ENCODE measurements at regions not wholly inside any gene's neighbourhood (a gene's known extent, or its start where the extent isn't known, plus 50 kb on each side); places are given as distances from the start of the nearest gene placed in this dataset.

GRCh38 chr1:213606252-213606820, 381.4 kb upstream of the PROX1 start:
- Histone ChIP-seq H3K4me1 (ENCODE audit: insufficient read depth, insufficient read length) (no peaks in the 10 kb centered on the region), H3K27me3 (ENCODE audit: insufficient read depth, insufficient read length) (no peaks in the 10 kb centered on the region), H3K9ac (ENCODE audit: insufficient read length, low read depth) (no peak overlapping the region), H3K9me3 (ENCODE audit: insufficient read depth, low read length) (no peaks in the 10 kb centered on the region), H3K36me3 (ENCODE audit: insufficient read depth, insufficient read length, low read length) (no peaks in the 10 kb centered on the region), H3K4me3 (ENCODE audit: insufficient read length, low read depth) (no peak overlapping the region)
- DNase-seq (ENCODE audit: low read depth, low spot score), result no peak
- no peak for TF ChIP-seq ZNF274 (IDR thresholded peaks at IDR 0.05; ENCODE audit: low read depth, low read length)
- no peak for TF ChIP-seq YY1 (IDR thresholded peaks at IDR 0.05; ENCODE audit: insufficient read depth, insufficient read length)
- no peak for TF ChIP-seq SUZ12 (IDR thresholded peaks at IDR 0.05; ENCODE audit: extremely low read depth, insufficient read depth, insufficient read length)

DNA sequence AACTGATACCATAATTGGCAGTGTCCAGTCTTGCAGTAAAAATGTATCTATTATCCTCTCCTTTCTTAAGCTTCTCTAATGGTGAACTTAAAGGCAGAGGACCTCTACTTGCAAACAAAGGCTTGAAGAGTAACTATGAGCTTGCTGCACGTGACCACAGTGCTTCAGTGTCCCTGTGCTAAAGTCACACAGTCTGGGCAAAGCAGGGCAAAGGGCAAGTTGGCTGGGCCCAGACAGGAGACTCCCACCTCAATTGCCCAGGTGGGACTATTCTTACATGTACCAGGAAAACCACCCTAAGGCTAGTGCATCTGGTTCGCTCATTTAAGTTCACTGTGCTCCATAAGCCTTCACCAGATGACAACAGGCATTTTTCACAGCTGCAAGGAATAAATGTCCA, 374.2 kb upstream of the PROX1 start:
- H3K4me1 ChIP-seq (ENCODE audit: insufficient read depth, insufficient read length), result peaks cover 2% of the 10 kb centered on the region
- no peaks in the 10 kb centered on the region for H3K36me3 ChIP-seq (ENCODE audit: insufficient read depth, insufficient read length, low read length)
- no peak overlapping the region for H3K9ac ChIP-seq (ENCODE audit: insufficient read length, low read depth)
- no peaks in the 10 kb centered on the region for H3K9me3 ChIP-seq (ENCODE audit: insufficient read depth, low read length)
- no peaks in the 10 kb centered on the region for H3K27me3 ChIP-seq (ENCODE audit: insufficient read depth, insufficient read length)
- TF ChIP-seq ZNF274 (IDR thresholded peaks at IDR 0.05; ENCODE audit: low read depth, low read length) (no peak), YY1 (IDR thresholded peaks at IDR 0.05; ENCODE audit: insufficient read depth, insufficient read length) (no peak), SUZ12 (IDR thresholded peaks at IDR 0.05; ENCODE audit: extremely low read depth, insufficient read depth, insufficient read length) (no peak)
- DNase-seq (ENCODE audit: low read depth, low spot score), result no peak
- H3K4me3 ChIP-seq (ENCODE audit: insufficient read length, low read depth), result no peak overlapping the region

- Histone ChIP-seq H3K4me1 (ENCODE audit: insufficient read depth, insufficient read length) (peaks cover 2% of the 10 kb centered on the region), H3K27me3 (ENCODE audit: insufficient read depth, insufficient read length) (no peaks in the 10 kb centered on the region), H3K9me3 (ENCODE audit: insufficient read depth, low read length) (no peaks in the 10 kb centered on the region), H3K36me3 (ENCODE audit: insufficient read depth, insufficient read length, low read length) (no peaks in the 10 kb centered on the region), H3K4me3 (ENCODE audit: insufficient read length, low read depth) (no peak overlapping the region), H3K9ac (ENCODE audit: insufficient read length, low read depth) (no peak overlapping the region)
- no peak for DNase-seq (ENCODE audit: low read depth, low spot score)
- no peak for TF ChIP-seq SUZ12 (IDR thresholded peaks at IDR 0.05; ENCODE audit: extremely low read depth, insufficient read depth, insufficient read length)
- no peak for TF ChIP-seq ZNF274 (IDR thresholded peaks at IDR 0.05; ENCODE audit: low read depth, low read length)
- no peak for TF ChIP-seq YY1 (IDR thresholded peaks at IDR 0.05; ENCODE audit: insufficient read depth, insufficient read length)
Observed at GRCh38 chr1:213615226-213615916, 372.4 kb upstream of the PROX1 start.

DNA sequence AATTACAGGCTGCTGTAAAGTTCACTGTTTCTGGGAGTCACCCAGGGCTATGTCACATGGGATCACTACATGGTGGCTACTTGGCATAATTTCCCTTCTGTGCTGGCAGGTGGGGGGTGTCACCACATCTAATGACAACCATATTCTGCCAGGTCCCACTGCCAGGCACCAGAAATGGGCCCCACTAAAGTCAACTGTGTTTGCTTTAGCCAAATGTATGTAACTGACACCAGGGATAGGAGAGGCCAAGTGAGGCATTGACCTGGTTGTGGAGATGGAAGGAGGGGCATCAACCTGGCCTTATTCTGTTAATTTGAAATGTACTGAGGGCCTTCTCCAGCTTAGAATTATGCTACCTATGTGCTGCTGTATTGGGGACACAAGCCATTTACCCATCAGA, 370.6 kb upstream of the PROX1 start:
- TF ChIP-seq YY1 (IDR thresholded peaks at IDR 0.05; ENCODE audit: insufficient read depth, insufficient read length) (no peak), SUZ12 (IDR thresholded peaks at IDR 0.05; ENCODE audit: extremely low read depth, insufficient read depth, insufficient read length) (no peak), ZNF274 (IDR thresholded peaks at IDR 0.05; ENCODE audit: low read depth, low read length) (no peak)
- H3K9ac ChIP-seq (ENCODE audit: insufficient read length, low read depth), result no peak overlapping the region
- no peaks in the 10 kb centered on the region for H3K27me3 ChIP-seq (ENCODE audit: insufficient read depth, insufficient read length)
- H3K4me3 ChIP-seq (ENCODE audit: insufficient read length, low read depth), result no peak overlapping the region
- no peak for DNase-seq (ENCODE audit: low read depth, low spot score)
- H3K4me1 ChIP-seq (ENCODE audit: insufficient read depth, insufficient read length), result peaks cover 2% of the 10 kb centered on the region
- H3K36me3 ChIP-seq (ENCODE audit: insufficient read depth, insufficient read length, low read length), result no peaks in the 10 kb centered on the region
- H3K9me3 ChIP-seq (ENCODE audit: insufficient read depth, low read length), result no peaks in the 10 kb centered on the region

DNA sequence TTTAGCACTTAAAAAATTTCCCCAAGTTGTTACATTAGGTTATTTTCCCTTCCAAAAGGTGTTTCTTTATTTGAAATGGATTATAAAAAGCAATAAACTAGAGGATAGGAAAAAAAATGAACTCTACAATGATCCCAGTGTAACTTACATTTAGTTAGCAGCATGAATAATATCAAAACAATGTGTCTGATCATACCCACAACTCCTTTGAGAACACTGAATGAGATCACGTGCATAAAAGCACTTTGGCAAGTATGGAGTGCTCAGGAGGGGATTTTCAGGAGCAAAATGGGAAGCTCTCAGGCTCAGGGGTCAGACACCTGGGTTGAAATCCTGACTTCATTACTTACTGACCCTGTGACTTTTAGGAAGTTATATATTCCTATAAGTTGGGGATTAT, 369.7 kb upstream of the PROX1 start:
- Histone ChIP-seq H3K27me3 (ENCODE audit: insufficient read depth, insufficient read length) (no peaks in the 10 kb centered on the region), H3K9ac (ENCODE audit: insufficient read length, low read depth) (no peak overlapping the region), H3K4me1 (ENCODE audit: insufficient read depth, insufficient read length) (peaks cover 2% of the 10 kb centered on the region), H3K9me3 (ENCODE audit: insufficient read depth, low read length) (no peaks in the 10 kb centered on the region), H3K36me3 (ENCODE audit: insufficient read depth, insufficient read length, low read length) (no peaks in the 10 kb centered on the region), H3K4me3 (ENCODE audit: insufficient read length, low read depth) (no peak overlapping the region)
- TF ChIP-seq SUZ12 (IDR thresholded peaks at IDR 0.05; ENCODE audit: extremely low read depth, insufficient read depth, insufficient read length), result no peak
- TF ChIP-seq ZNF274 (IDR thresholded peaks at IDR 0.05; ENCODE audit: low read depth, low read length), result no peak
- no peak for TF ChIP-seq YY1 (IDR thresholded peaks at IDR 0.05; ENCODE audit: insufficient read depth, insufficient read length)
- no peak for DNase-seq (ENCODE audit: low read depth, low spot score)

DNA sequence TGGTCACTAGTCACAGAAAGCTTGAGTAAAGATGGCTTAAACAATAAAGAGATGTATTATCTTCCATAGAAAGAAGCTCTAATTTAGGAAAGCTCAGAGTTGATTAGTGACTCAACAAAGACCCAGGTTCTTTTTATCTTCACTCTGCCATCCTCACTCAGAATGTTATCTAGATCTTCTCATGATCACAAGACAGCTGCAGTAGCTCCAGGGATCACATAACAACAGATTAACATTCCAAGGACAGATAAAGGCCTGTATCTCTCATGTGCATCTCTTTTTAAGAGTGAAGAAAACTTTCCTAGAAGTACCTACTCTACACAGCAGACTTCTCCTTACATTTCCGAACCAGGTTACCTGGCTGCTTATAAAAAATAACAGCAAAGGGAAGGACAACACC, 368.7 kb upstream of the PROX1 start:
- TF ChIP-seq ZNF274 (IDR thresholded peaks at IDR 0.05; ENCODE audit: low read depth, low read length) (no peak), SUZ12 (IDR thresholded peaks at IDR 0.05; ENCODE audit: extremely low read depth, insufficient read depth, insufficient read length) (no peak), YY1 (IDR thresholded peaks at IDR 0.05; ENCODE audit: insufficient read depth, insufficient read length) (no peak)
- H3K4me3 ChIP-seq (ENCODE audit: insufficient read length, low read depth), result no peak overlapping the region
- no peaks in the 10 kb centered on the region for H3K27me3 ChIP-seq (ENCODE audit: insufficient read depth, insufficient read length)

GRCh38 chr1:213621077-213621476, 366.7 kb upstream of the PROX1 start:
- H3K4me3 ChIP-seq (ENCODE audit: insufficient read length, low read depth), result no peak overlapping the region
- no peaks in the 10 kb centered on the region for H3K36me3 ChIP-seq (ENCODE audit: insufficient read depth, insufficient read length, low read length)
- no peak for DNase-seq (ENCODE audit: low read depth, low spot score)
- H3K4me1 ChIP-seq (ENCODE audit: insufficient read depth, insufficient read length), result no peaks in the 10 kb centered on the region
- TF ChIP-seq ZNF274 (IDR thresholded peaks at IDR 0.05; ENCODE audit: low read depth, low read length) (no peak), YY1 (IDR thresholded peaks at IDR 0.05; ENCODE audit: insufficient read depth, insufficient read length) (no peak), SUZ12 (IDR thresholded peaks at IDR 0.05; ENCODE audit: extremely low read depth, insufficient read depth, insufficient read length) (no peak)
- H3K9me3 ChIP-seq (ENCODE audit: insufficient read depth, low read length), result no peaks in the 10 kb centered on the region
- H3K9ac ChIP-seq (ENCODE audit: insufficient read length, low read depth), result no peak overlapping the region
- no peaks in the 10 kb centered on the region for H3K27me3 ChIP-seq (ENCODE audit: insufficient read depth, insufficient read length)

More for the DNA sequence above, 368.7 kb upstream of the PROX1 start:
- Histone ChIP-seq H3K9me3 (ENCODE audit: insufficient read depth, low read length) (no peaks in the 10 kb centered on the region), H3K9ac (ENCODE audit: insufficient read length, low read depth) (no peak overlapping the region), H3K36me3 (ENCODE audit: insufficient read depth, insufficient read length, low read length) (no peaks in the 10 kb centered on the region), H3K4me1 (ENCODE audit: insufficient read depth, insufficient read length) (peaks cover 2% of the 10 kb centered on the region)
- DNase-seq (ENCODE audit: low read depth, low spot score), result no peak
